PC-3 (cell line): ENCODE measurements at regions not wholly inside any gene's neighbourhood (a gene's known extent, or its start where the extent isn't known, plus 50 kb on each side); places are given as distances from the start of the nearest gene placed in this dataset.

Experiments used
- ATAC-seq: fragments of 200-7000 bp; cut with Tn5 transposase; 2 replicates; pipeline ENCODE4 v1.9.1; 2020; ENCODE audit warnings: mild to moderate bottlenecking, moderate library complexity
- BruUV-seq: library from RNA; stranded (reverse); fragments of 400-500 nt; replicated peaks from 2 replicates; lab custom pipeline; 2021; lab: Mats Ljungman, UMichigan
- CTCF ChIA-PET: fragments of 300-600 bp; sonication (Branson Sonifier 250); formaldehyde crosslinking; loops from one replicate; lab custom pipeline; 2022; ENCODE audit warnings: antibody characterized with exemption; lab: Charles Lee
- POLR2A ChIA-PET: fragments of 300-600 bp; sonication (Branson Sonifier 250); formaldehyde crosslinking; loops from one replicate; lab custom pipeline; 2022; ENCODE audit warnings: antibody characterized with exemption; ENCODE audit not compliant: unreplicated experiment; lab: Charles Lee
- DNase-seq: peaks from one replicate; pipeline ENCODE4 v3.0.0-alpha.2; 2015
- H2AFZ ChIP-seq: fragments of 300-600 bp; sonication (generic); 2 replicates; pipeline ENCODE4 v1.6.0; 2016; ENCODE audit warnings: antibody characterized with exemption, low read length
- H3F3A ChIP-seq: fragments of 300-600 bp; sonication (generic); one replicate; pipeline ENCODE4 v1.6.0; 2017; ENCODE audit warnings: antibody characterized with exemption, low read length, control low read depth, mild to moderate bottlenecking; ENCODE audit not compliant: unreplicated experiment
- H3K27ac ChIP-seq: fragments of 300-600 bp; sonication (generic); 2 replicates; pipeline ENCODE4 v1.5.1; 2016; ENCODE audit warnings: mild to moderate bottlenecking, low read length
- H3K27me3 ChIP-seq: fragments of 300-600 bp; sonication (generic); 2 replicates; pipeline ENCODE4 v1.6.1; 2016; ENCODE audit warnings: low read length, mixed read lengths
- H3K36me3 ChIP-seq: fragments of 300-600 bp; sonication (generic); 2 replicates; pipeline ENCODE4 v1.6.1; 2016; ENCODE audit warnings: low read depth, mixed run types, low read length, mixed read lengths
- H3K4me1 ChIP-seq: fragments of 300-600 bp; sonication (generic); 2 replicates; pipeline ENCODE4 v1.5.1; 2016; ENCODE audit warnings: low read length; ENCODE audit not compliant: insufficient read depth
- H3K4me2 ChIP-seq: fragments of 300-600 bp; sonication (generic); 2 replicates; pipeline ENCODE4 v1.6.0; 2016; ENCODE audit warnings: low read length
- H3K4me3 ChIP-seq: fragments of 300-600 bp; sonication (generic); 2 replicates; pipeline ENCODE4 v1.5.1; 2016; ENCODE audit warnings: mild to moderate bottlenecking, low read length, mixed read lengths
- H3K79me2 ChIP-seq: fragments of 300-600 bp; sonication (generic); 2 replicates; pipeline ENCODE4 v1.6.1; 2017; ENCODE audit warnings: low read length, mixed read lengths
- H3K9ac ChIP-seq: fragments of 300-600 bp; sonication (generic); 2 replicates; pipeline ENCODE4 v1.6.0; 2016; ENCODE audit warnings: mild to moderate bottlenecking, low read length
- H3K9me2 ChIP-seq: fragments of 300-600 bp; sonication (generic); replicated peaks from 2 replicates; pipeline ENCODE4 v1.6.1; 2016; ENCODE audit warnings: mixed run types, low read length, mixed read lengths
- H3K9me3 ChIP-seq: fragments of 300-600 bp; sonication (generic); 2 replicates; pipeline ENCODE4 v1.6.1; 2016; ENCODE audit warnings: low read length, mixed read lengths
- H4K20me1 ChIP-seq: fragments of 300-600 bp; sonication (generic); 2 replicates; pipeline ENCODE4 v1.6.1; 2016; ENCODE audit warnings: low read length, mixed read lengths
- CTCF ChIP-seq: fragments of 300-600 bp; sonication (generic); conservative IDR thresholded peaks from 2 replicates; pipeline ENCODE4 v1.5.1; 2017; ENCODE audit warnings: antibody characterized with exemption, low read depth, mild to moderate bottlenecking, low read length
- EZH2 ChIP-seq: fragments of 300-600 bp; sonication (generic); IDR thresholded peaks from one replicate; pipeline ENCODE4 v1.6.1; 2017; ENCODE audit warnings: antibody characterized with exemption, mild to moderate bottlenecking, low read length; ENCODE audit not compliant: unreplicated experiment
- EZH2phosphoT487 ChIP-seq: fragments of 300-600 bp; sonication (generic); IDR thresholded peaks from 2 replicates; pipeline ENCODE4 v1.6.1; 2018; ENCODE audit warnings: mild to moderate bottlenecking, antibody characterized with exemption, low read length, borderline replicate concordance
- intact Hi-C: fragments of 100-400 bp; cut with micrococcal nuclease; formaldehyde crosslinking; loops from 2 replicates; pipeline ENCODE4 v1.9.0; 2023

- Histone ChIP-seq H3F3A (no peaks in the 10 kb centered on the region), H2AFZ (no peak overlapping the region), H3K36me3 (no peaks in the 10 kb centered on the region), H3K9me3 (no peaks in the 10 kb centered on the region), H3K79me2 (no peaks in the 10 kb centered on the region), H3K27me3 (no peaks in the 10 kb centered on the region), H4K20me1 (no peaks in the 10 kb centered on the region), H3K9ac (no peak overlapping the region), H3K9me2 (no peaks in the 10 kb centered on the region), H3K4me1 (peaks cover 39% of the 10 kb centered on the region), H3K4me3 (no peak overlapping the region), H3K4me2 (no peak overlapping the region; the same call in 1 of the 2 replicates), H3K27ac (peak overlapping the region; percentile 27)
- intact Hi-C loops = no loop called here
- POLR2A ChIA-PET = interaction anchor here (0.7 kb wide), 1 partner anchor 11 kb away, joined by 4 read pairs; no protein-coding TSS in a partner anchor
- BruUV-seq = no TSS peak
- DNase-seq = peak; percentile 73
- TF ChIP-seq CTCF = no peak
- no peak for TF ChIP-seq EZH2
- no peak for TF ChIP-seq EZH2phosphoT487
- ATAC-seq = peak; percentile 56
- CTCF ChIA-PET = no interaction called here
Observed at GRCh38 chr3:193883551-193883950, 252.4 kb upstream of the HES1 start.

- no peak overlapping the region for H2AFZ ChIP-seq
- intact Hi-C loops = no loop called here
- DNase-seq = no peak
- H3K4me2 ChIP-seq = no peak overlapping the region
- no peak overlapping the region for H3K9ac ChIP-seq
- H3K4me1 ChIP-seq = peaks cover 35% of the 10 kb centered on the region
- H3K27ac ChIP-seq = peak overlapping the region; percentile 27
- ChIA-PET POLR2A (no interaction called here), CTCF (no interaction called here)
- H3K79me2 ChIP-seq = no peaks in the 10 kb centered on the region
- H3K9me2 ChIP-seq = no peaks in the 10 kb centered on the region
- H3K9me3 ChIP-seq = no peaks in the 10 kb centered on the region
- no peak for ATAC-seq
- H3F3A ChIP-seq = no peaks in the 10 kb centered on the region
- no peaks in the 10 kb centered on the region for H3K36me3 ChIP-seq
- TF ChIP-seq EZH2 (no peak), CTCF (no peak), EZH2phosphoT487 (no peak)
- H3K4me3 ChIP-seq = no peak overlapping the region
- no TSS peak for BruUV-seq
- H4K20me1 ChIP-seq = no peaks in the 10 kb centered on the region
- no peaks in the 10 kb centered on the region for H3K27me3 ChIP-seq
Observed at GRCh38 chr3:193884027-193884426, 251.9 kb upstream of the HES1 start.

DNA sequence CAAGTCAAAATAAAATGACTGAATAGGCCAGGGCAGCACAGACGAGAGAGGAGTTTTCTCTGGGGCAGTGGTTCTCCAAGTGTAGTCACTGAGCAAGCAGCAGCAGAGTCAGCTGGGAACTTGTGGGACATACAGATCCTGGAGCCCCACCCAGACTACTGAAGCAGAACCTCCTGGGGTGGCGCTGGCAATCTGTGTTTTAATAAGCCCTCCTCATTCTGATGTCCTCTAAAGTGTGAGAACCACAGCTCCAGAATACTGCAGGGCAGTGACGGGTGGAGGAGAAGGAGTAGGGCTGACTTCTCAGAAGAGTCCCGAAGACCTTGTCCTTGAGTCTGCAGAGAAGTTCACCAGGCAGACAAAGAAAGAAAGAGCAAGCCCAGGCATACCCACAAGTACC lies 251.3 kb upstream of the HES1 start:
- Histone ChIP-seq H3F3A (no peaks in the 10 kb centered on the region), H3K9me2 (no peaks in the 10 kb centered on the region), H3K4me3 (no peak overlapping the region), H2AFZ (no peak overlapping the region), H4K20me1 (no peaks in the 10 kb centered on the region), H3K9ac (no peak overlapping the region), H3K79me2 (no peaks in the 10 kb centered on the region), H3K4me1 (peaks cover 29% of the 10 kb centered on the region), H3K4me2 (no peak overlapping the region), H3K27ac (no peak overlapping the region), H3K9me3 (no peaks in the 10 kb centered on the region), H3K36me3 (no peaks in the 10 kb centered on the region), H3K27me3 (no peaks in the 10 kb centered on the region)
- no TSS peak for BruUV-seq
- no peak for DNase-seq
- intact Hi-C loops = no loop called here
- TF ChIP-seq EZH2phosphoT487 (no peak), EZH2 (no peak), CTCF (no peak)
- POLR2A ChIA-PET = no interaction called here
- CTCF ChIA-PET = interaction anchor here (0.6 to 0.8 kb wide), 2 partner anchors 103 to 246 kb away, joined by 3 to 16 read pairs; no protein-coding TSS in a partner anchor
- no peak for ATAC-seq
